Keratinocyte (primary cell): ENCODE measurements at regions not wholly inside any gene's neighbourhood (a gene's known extent, or its start where the extent isn't known, plus 50 kb on each side); places are given as distances from the start of the nearest gene placed in this dataset.

Experiments
- DNase-seq: peaks from one replicate; pipeline ENCODE4 v3.0.0-alpha.2; 2011; ENCODE audit warnings: low read depth, missing footprints, low spot score
- FAIRE-seq: peaks from 2 replicates; lab custom pipeline; 2011; peaks lifted over from hg19 to GRCh38; lab: Jason Lieb, UNC
- H2AFZ ChIP-seq: 2 replicates; pipeline ENCODE4 v1.6.0; 2012; ENCODE audit warnings: low read length, control low read depth, inconsistent platforms; ENCODE audit not compliant: control insufficient read depth
- H3K27ac ChIP-seq: 2 replicates; pipeline ENCODE4 v1.5.1; 2011; ENCODE audit warnings: low read length; ENCODE audit not compliant: control insufficient read depth, insufficient read depth
- H3K27me3 ChIP-seq: 3 replicates; pipeline ENCODE4 v1.6.0; 2011; ENCODE audit warnings: low read length; ENCODE audit not compliant: control insufficient read depth, insufficient read depth; ENCODE audit errors: extremely low read depth
- H3K36me3 ChIP-seq, 2 experiments: 2 replicates in 1 of 2; 3 replicates in 1 of 2; pipeline ENCODE4 v1.5.1; 2011; ENCODE audit warnings: low read length in 2 of 2, mild to moderate bottlenecking in 1 of 2; ENCODE audit not compliant: control insufficient read depth in 2 of 2, insufficient read depth in 2 of 2; ENCODE audit errors: extremely low read depth in 1 of 2
- H3K4me1 ChIP-seq: 3 replicates; pipeline ENCODE4 v1.5.1; 2011; ENCODE audit warnings: low read length; ENCODE audit not compliant: control insufficient read depth, insufficient read depth; ENCODE audit errors: extremely low read depth
- H3K4me2 ChIP-seq: 3 replicates; pipeline ENCODE4 v1.6.0; 2011; ENCODE audit warnings: low read depth, low read length; ENCODE audit not compliant: control insufficient read depth, insufficient read depth; ENCODE audit errors: extremely low read depth
- H3K4me3 ChIP-seq, 3 experiments: fragments of 200-600 bp in 1 of 3; sonication (generic) in 1 of 3; 2 replicates in 2 of 3; 3 replicates in 1 of 3; pipeline ENCODE4 v1.5.1; 2011 to 2016; ENCODE audit warnings: low read length in 3 of 3, mild to moderate bottlenecking in 3 of 3, control low read depth in 2 of 3, inconsistent platforms in 1 of 3, low read depth in 1 of 3, mixed read lengths in 1 of 3, mixed run types in 1 of 3, moderate library complexity in 1 of 3; ENCODE audit not compliant: control insufficient read depth in 2 of 3, insufficient read depth in 2 of 3; ENCODE audit errors: extremely low read depth in 1 of 3
- H3K79me2 ChIP-seq: 2 replicates; pipeline ENCODE4 v1.6.0; 2012; ENCODE audit warnings: low read length; ENCODE audit not compliant: control insufficient read depth, insufficient read depth
- H3K9ac ChIP-seq: 3 replicates; pipeline ENCODE4 v1.6.0; 2011; ENCODE audit warnings: low read length; ENCODE audit not compliant: control insufficient read depth, insufficient read depth; ENCODE audit errors: extremely low read depth
- H3K9me1 ChIP-seq: 3 replicates; pipeline ENCODE4 v1.6.0; 2011; ENCODE audit warnings: low read length; ENCODE audit not compliant: control insufficient read depth, insufficient read depth; ENCODE audit errors: extremely low read depth
- H3K9me3 ChIP-seq: 2 replicates; pipeline ENCODE4 v1.5.1; 2012; ENCODE audit warnings: low read depth, low read length; ENCODE audit not compliant: control insufficient read depth
- H4K20me1 ChIP-seq: 3 replicates; pipeline ENCODE4 v1.6.0; 2011; ENCODE audit warnings: low read length; ENCODE audit not compliant: control insufficient read depth, insufficient read depth; ENCODE audit errors: extremely low read depth
- CTCF ChIP-seq, 3 experiments: IDR thresholded peaks in 1 of 3; conservative IDR thresholded peaks in 1 of 3; optimal IDR thresholded peaks in 1 of 3; 2 replicates in 2 of 3; 3 replicates in 1 of 3; pipeline versions ENCODE3 to v1.5.1; 2011; ENCODE audit warnings: low read length in 3 of 3, mild to moderate bottlenecking in 3 of 3, moderate library complexity in 2 of 3, control low read depth in 1 of 3, inconsistent platforms in 1 of 3; ENCODE audit not compliant: insufficient read depth in 2 of 3; ENCODE audit errors: extremely low read depth in 1 of 3
- EZH2 ChIP-seq: IDR thresholded peaks from one replicate; pipeline ENCODE4 v1.6.1; 2012; ENCODE audit warnings: inconsistent platforms, mild to moderate bottlenecking, low read length, moderate library complexity
- dilution Hi-C: fragments of 300-500 bp; cut with MboI; formaldehyde crosslinking; loops from one replicate; pipeline ENCODE4 v1.7.0; 2020; ENCODE audit warnings: low sequenced_read_pairs; ENCODE audit not compliant: extremely low pct_ligation_motif_present

GRCh38 chr17:74062234-74062633 is 141.2 kb upstream of the RPL38 start:
- Histone ChIP-seq H4K20me1 (no peaks in the 10 kb centered on the region), H2AFZ (no peak overlapping the region), H3K9me1 (no peaks in the 10 kb centered on the region), H3K79me2 (no peaks in the 10 kb centered on the region), H3K36me3 (no peaks in the 10 kb centered on the region), H3K4me3 (no peak overlapping the region), H3K27me3 (peaks cover 8% of the 10 kb centered on the region), H3K9ac (no peak overlapping the region), H3K9me3 (no peaks in the 10 kb centered on the region), H3K4me1 (no peaks in the 10 kb centered on the region), H3K27ac (no peak overlapping the region), H3K4me2 (no peak overlapping the region)
- no peak for DNase-seq
- no peak for FAIRE-seq
- TF ChIP-seq CTCF (optimal IDR thresholded peaks at IDR 0.05 in 1 of 3, IDR thresholded peaks at IDR 0.05 in 1 of 3, conservative IDR thresholded peaks at IDR 0.05 in 1 of 3; ENCODE audit: extremely low read depth in 1 of 3, insufficient read depth in 2 of 3, low read length in 3 of 3), result no peak
- TF ChIP-seq EZH2, result no peak
- dilution Hi-C loops, result no loop called here

GRCh38 chr17:74063439-74063838 is 140.0 kb upstream of the RPL38 start:
- Histone ChIP-seq H3K27ac (no peak overlapping the region), H3K36me3 (no peaks in the 10 kb centered on the region), H3K4me2 (no peak overlapping the region), H3K9ac (no peak overlapping the region), H4K20me1 (no peaks in the 10 kb centered on the region), H3K79me2 (no peaks in the 10 kb centered on the region), H3K4me1 (no peaks in the 10 kb centered on the region), H3K27me3 (peaks cover 8% of the 10 kb centered on the region), H3K9me3 (no peaks in the 10 kb centered on the region), H3K9me1 (no peaks in the 10 kb centered on the region), H3K4me3 (no peak overlapping the region), H2AFZ (no peak overlapping the region)
- DNase-seq (no peak), FAIRE-seq (no peak)
- TF ChIP-seq EZH2 (no peak), CTCF (optimal IDR thresholded peaks at IDR 0.05 in 1 of 3, IDR thresholded peaks at IDR 0.05 in 1 of 3, conservative IDR thresholded peaks at IDR 0.05 in 1 of 3; ENCODE audit: extremely low read depth in 1 of 3, insufficient read depth in 2 of 3, low read length in 3 of 3) (no peak)
- dilution Hi-C loops, result no loop called here
